ENCODE measurements at regions not wholly inside any gene's neighbourhood (a gene's known extent, or its start where the extent isn't known, plus 50 kb on each side); places are given as distances from the start of the nearest gene placed in this dataset.

DNA sequence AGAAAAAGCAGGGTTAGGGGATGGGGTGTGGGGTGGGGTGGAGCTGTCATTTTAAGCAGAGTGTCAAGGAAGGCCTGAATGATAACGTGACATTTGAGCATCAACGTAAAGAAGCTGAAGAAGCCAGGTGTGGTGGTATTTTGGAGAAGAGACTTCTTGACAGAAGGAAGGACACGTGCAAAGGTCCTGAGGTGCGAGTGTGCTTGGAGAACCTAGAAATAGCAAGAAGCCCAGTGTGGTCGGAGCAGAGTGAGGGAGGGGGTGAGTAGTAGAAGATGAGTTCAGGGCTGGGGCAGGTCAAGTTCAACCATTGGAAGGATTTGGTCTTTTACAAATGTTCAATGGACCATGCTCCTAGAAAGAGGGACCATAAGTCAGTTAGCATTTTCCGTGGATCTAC lies 140.2 kb upstream of the ZBTB40 start:
- no peak for TF ChIP-seq CTCF (conservative IDR thresholded peaks at IDR 0.05; ENCODE audit: low read depth, low read length)
- no peak overlapping the region for H2AFZ ChIP-seq (ENCODE audit: low read depth)
- no peak overlapping the region for H3K4me2 ChIP-seq
- H3K4me1 ChIP-seq (ENCODE audit: low read depth, poor library complexity, severe bottlenecking): no peaks in the 10 kb centered on the region
- H3K79me2 ChIP-seq (ENCODE audit: insufficient read depth, low read depth): no peaks in the 10 kb centered on the region
- H3K27me3 ChIP-seq (ENCODE audit: insufficient read depth, low read depth): peaks cover 64% of the 10 kb centered on the region
- no peak overlapping the region for H3K4me3 ChIP-seq (IDR thresholded peaks at IDR 0.05; ENCODE audit: insufficient read depth, low read depth, low read length)
- H3K36me3 ChIP-seq (ENCODE audit: insufficient read depth): no peaks in the 10 kb centered on the region
- H3K27ac ChIP-seq: no peak overlapping the region
- H3K9ac ChIP-seq: no peak overlapping the region
- H4K20me1 ChIP-seq (ENCODE audit: insufficient read depth): no peaks in the 10 kb centered on the region

GRCh38 chr1:22313321-22313720 lies 138.3 kb upstream of the ZBTB40 start:
- no peak overlapping the region for H3K9ac ChIP-seq
- no peak overlapping the region for H3K27ac ChIP-seq
- no peak overlapping the region for H2AFZ ChIP-seq (ENCODE audit: low read depth)
- peaks cover 51% of the 10 kb centered on the region for H3K27me3 ChIP-seq (ENCODE audit: insufficient read depth, low read depth)
- H3K36me3 ChIP-seq (ENCODE audit: insufficient read depth): no peaks in the 10 kb centered on the region
- TF ChIP-seq CTCF (conservative IDR thresholded peaks at IDR 0.05; ENCODE audit: low read depth, low read length): no peak
- H3K79me2 ChIP-seq (ENCODE audit: insufficient read depth, low read depth): no peaks in the 10 kb centered on the region
- H3K4me3 ChIP-seq (IDR thresholded peaks at IDR 0.05; ENCODE audit: insufficient read depth, low read depth, low read length): no peak overlapping the region
- no peaks in the 10 kb centered on the region for H3K4me1 ChIP-seq (ENCODE audit: low read depth, poor library complexity, severe bottlenecking)
- H3K4me2 ChIP-seq: no peak overlapping the region
- H4K20me1 ChIP-seq (ENCODE audit: insufficient read depth): no peaks in the 10 kb centered on the region

DNA sequence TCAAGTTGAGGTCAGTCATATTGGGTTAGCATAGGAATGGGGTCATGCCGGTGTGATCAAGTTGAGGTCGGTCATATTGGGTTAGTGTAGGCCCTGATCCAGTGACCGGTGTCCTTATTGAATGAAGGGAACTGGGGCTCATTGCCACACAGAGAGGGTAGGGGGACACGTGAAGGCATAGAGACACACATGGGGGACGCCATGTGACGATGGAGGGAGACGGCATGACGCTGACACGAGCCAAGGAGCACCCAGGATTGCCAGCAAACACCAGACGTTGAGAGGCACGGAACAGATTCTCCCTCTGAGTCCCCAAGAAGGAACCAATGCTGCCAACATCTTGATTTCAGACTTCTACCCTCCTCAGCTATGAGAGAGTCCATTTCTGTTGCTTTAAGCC lies 136.9 kb upstream of the ZBTB40 start:
- TF ChIP-seq CTCF (conservative IDR thresholded peaks at IDR 0.05; ENCODE audit: low read depth, low read length): no peak

DNA sequence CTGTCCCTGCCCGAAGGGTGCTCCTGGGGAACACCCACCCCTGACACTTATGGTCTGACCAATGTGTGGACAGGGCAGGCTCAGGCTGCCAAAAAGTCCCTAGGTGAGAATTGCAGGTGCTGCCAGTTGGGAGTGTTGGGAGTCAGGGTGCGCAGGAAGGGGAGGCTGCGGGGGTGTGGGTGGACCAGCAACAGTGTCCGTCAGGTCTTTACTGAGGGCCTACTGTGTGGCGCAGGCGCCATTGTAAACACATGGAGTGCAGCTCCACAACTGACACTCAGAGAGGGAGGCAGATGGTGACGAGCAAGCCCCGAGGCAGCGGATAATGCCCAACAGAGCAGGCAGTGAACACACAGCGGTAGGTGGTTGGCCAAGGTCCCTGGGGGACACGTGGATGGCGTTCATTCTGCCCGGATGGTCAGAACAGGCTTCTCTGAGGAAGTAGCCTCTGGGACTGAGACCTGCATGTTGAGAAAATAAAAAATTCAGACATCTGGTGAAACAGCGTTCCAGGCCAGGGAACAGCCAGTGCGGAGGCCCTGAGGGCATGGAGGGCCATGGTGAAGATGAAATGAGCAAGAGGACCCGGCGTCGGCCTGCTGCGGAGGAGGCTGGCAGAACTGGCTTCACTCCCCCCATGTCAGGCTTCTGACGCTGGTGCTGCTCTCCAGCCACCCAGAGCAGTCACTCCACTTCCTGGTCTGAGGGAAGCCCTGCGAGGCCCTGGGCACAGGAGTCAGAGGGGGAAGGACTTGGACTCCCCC lies 136.2 kb upstream of the ZBTB40 start:
- H3K27me3 ChIP-seq (ENCODE audit: insufficient read depth, low read depth): peaks cover 46% of the 10 kb centered on the region
- TF ChIP-seq CTCF (conservative IDR thresholded peaks at IDR 0.05; ENCODE audit: low read depth, low read length): no peak
- H3K4me2 ChIP-seq: no peak overlapping the region
- H3K4me1 ChIP-seq (ENCODE audit: low read depth, poor library complexity, severe bottlenecking): no peaks in the 10 kb centered on the region
- H3K27ac ChIP-seq: no peak overlapping the region
- no peak overlapping the region for H3K4me3 ChIP-seq (IDR thresholded peaks at IDR 0.05; ENCODE audit: insufficient read depth, low read depth, low read length)
- no peak overlapping the region for H2AFZ ChIP-seq (ENCODE audit: low read depth)
- H3K9ac ChIP-seq: no peak overlapping the region
- H3K36me3 ChIP-seq (ENCODE audit: insufficient read depth): no peaks in the 10 kb centered on the region
- H3K79me2 ChIP-seq (ENCODE audit: insufficient read depth, low read depth): no peaks in the 10 kb centered on the region
- no peaks in the 10 kb centered on the region for H4K20me1 ChIP-seq (ENCODE audit: insufficient read depth)

More for the DNA sequence above, 136.9 kb upstream of the ZBTB40 start:
- Histone ChIP-seq H3K4me3 (IDR thresholded peaks at IDR 0.05; ENCODE audit: insufficient read depth, low read depth, low read length) (no peak overlapping the region), H3K79me2 (ENCODE audit: insufficient read depth, low read depth) (no peaks in the 10 kb centered on the region), H3K9ac (no peak overlapping the region), H3K36me3 (ENCODE audit: insufficient read depth) (no peaks in the 10 kb centered on the region), H3K27ac (no peak overlapping the region), H4K20me1 (ENCODE audit: insufficient read depth) (no peaks in the 10 kb centered on the region), H3K27me3 (ENCODE audit: insufficient read depth, low read depth) (peaks cover 46% of the 10 kb centered on the region), H3K4me1 (ENCODE audit: low read depth, poor library complexity, severe bottlenecking) (no peaks in the 10 kb centered on the region), H2AFZ (ENCODE audit: low read depth) (no peak overlapping the region), H3K4me2 (no peak overlapping the region)

Measured in KMS-11 (cell line).